ENCODE measurements at regions not wholly inside any gene's neighbourhood (a gene's known extent, or its start where the extent isn't known, plus 50 kb on each side); places are given as distances from the start of the nearest gene placed in this dataset.

DNA sequence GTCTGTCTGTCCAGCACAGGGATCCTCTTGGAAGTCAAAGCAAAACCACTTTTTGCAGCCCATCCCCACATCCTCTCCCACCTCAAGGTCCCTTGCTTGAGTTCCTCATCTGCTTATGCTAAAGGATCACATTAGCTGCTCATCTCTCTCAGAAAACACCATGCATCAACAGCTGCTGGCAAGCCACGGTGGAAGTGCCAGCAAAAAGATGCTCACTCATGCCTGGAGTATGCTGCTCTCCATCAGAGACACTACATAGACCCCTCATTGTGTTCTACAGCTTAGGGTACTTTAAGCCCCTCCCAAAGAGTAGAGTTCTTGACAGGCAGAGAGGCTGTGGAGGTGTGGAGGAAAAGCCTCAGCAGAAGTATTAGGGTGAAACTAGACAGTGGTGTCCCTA lies 94.6 kb upstream of the COL8A1 start:
- TF ChIP-seq, protein P1, sequence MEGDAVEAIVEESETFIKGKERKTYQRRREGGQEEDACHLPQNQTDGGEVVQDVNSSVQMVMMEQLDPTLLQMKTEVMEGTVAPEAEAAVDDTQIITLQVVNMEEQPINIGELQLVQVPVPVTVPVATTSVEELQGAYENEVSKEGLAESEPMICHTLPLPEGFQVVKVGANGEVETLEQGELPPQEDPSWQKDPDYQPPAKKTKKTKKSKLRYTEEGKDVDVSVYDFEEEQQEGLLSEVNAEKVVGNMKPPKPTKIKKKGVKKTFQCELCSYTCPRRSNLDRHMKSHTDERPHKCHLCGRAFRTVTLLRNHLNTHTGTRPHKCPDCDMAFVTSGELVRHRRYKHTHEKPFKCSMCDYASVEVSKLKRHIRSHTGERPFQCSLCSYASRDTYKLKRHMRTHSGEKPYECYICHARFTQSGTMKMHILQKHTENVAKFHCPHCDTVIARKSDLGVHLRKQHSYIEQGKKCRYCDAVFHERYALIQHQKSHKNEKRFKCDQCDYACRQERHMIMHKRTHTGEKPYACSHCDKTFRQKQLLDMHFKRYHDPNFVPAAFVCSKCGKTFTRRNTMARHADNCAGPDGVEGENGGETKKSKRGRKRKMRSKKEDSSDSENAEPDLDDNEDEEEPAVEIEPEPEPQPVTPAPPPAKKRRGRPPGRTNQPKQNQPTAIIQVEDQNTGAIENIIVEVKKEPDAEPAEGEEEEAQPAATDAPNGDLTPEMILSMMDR (IDR thresholded peaks at IDR 0.05), result no peak
- TF ChIP-seq POLR2A (IDR thresholded peaks at IDR 0.05), result no peak
